A673 (cell line): ENCODE measurements at regions not wholly inside any gene's neighbourhood (a gene's known extent, or its start where the extent isn't known, plus 50 kb on each side); places are given as distances from the start of the nearest gene placed in this dataset.

Experiments
- EZH2 ChIP-seq: fragments of 200-600 bp; sonication (generic); IDR thresholded peaks from 2 replicates; pipeline ENCODE4 v1.6.1; 2017; ENCODE audit warnings: borderline replicate concordance, low read depth, mild to moderate bottlenecking, mixed read lengths, antibody characterized with exemption, low read length; ENCODE audit not compliant: poor library complexity, severe bottlenecking
- TF ChIP-seq, protein P1 (sequence below): fragments of 300-800, 200-600 bp; sonication (generic); conservative IDR thresholded peaks from 2 replicates; pipeline ENCODE4 v1.5.1; 2017; ENCODE audit warnings: low read depth, mild to moderate bottlenecking, antibody characterized with exemption, low read length, moderate library complexity, mixed read lengths

DNA sequence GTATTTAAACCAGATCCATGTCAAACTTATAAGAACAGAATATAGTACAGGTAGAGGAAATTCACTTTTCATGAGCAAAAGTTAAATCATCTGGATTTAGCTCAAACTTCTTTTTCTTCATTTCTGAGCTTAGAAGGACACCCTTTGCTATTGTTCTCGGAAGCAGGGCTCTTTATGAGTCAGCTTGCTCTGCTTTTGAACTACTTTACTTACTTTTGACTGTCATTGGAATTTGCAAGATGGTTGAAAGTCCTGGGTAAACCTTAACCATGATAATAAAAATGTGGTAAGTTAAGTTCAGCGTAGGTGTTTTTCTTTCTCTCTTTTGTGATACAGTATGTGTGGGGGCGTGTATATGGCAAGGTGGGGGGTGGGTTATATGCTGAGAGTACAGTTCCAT lies 312.7 kb upstream of the DPH6 start:
- TF ChIP-seq, protein P1, sequence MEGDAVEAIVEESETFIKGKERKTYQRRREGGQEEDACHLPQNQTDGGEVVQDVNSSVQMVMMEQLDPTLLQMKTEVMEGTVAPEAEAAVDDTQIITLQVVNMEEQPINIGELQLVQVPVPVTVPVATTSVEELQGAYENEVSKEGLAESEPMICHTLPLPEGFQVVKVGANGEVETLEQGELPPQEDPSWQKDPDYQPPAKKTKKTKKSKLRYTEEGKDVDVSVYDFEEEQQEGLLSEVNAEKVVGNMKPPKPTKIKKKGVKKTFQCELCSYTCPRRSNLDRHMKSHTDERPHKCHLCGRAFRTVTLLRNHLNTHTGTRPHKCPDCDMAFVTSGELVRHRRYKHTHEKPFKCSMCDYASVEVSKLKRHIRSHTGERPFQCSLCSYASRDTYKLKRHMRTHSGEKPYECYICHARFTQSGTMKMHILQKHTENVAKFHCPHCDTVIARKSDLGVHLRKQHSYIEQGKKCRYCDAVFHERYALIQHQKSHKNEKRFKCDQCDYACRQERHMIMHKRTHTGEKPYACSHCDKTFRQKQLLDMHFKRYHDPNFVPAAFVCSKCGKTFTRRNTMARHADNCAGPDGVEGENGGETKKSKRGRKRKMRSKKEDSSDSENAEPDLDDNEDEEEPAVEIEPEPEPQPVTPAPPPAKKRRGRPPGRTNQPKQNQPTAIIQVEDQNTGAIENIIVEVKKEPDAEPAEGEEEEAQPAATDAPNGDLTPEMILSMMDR = no peak
- TF ChIP-seq EZH2 = no peak
